GM12878 (cell line): ENCODE measurements at regions not wholly inside any gene's neighbourhood (a gene's known extent, or its start where the extent isn't known, plus 50 kb on each side); places are given as distances from the start of the nearest gene placed in this dataset.

Source experiments
- ATAC-seq: fragments of 200-7000 bp; cut with Tn5 transposase; 3 replicates; pipeline ENCODE4 v1.9.1; 2020; ENCODE audit warnings: mild to moderate bottlenecking, moderate library complexity
- BruUV-seq: library from RNA; stranded (reverse); fragments of 400-500 nt; replicated peaks from 2 replicates; lab custom pipeline; 2021; lab: Mats Ljungman, UMichigan
- CTCF ChIA-PET: fragments of 300-600 bp; sonication (Branson Sonifier 250); formaldehyde crosslinking; extraction: SDS; loops from one replicate; lab custom pipeline; 2021; ENCODE audit warnings: inconsistent platforms; lab: Yijun Ruan, JAX
- POLR2A ChIA-PET: fragments of 350-600 bp; formaldehyde crosslinking; extraction: SDS; loops from one replicate; lab custom pipeline; 2021; ENCODE audit warnings: inconsistent platforms; lab: Charles Lee
- RAD21 ChIA-PET: fragments of 300-600 bp; sonication (Branson Sonifier 250); formaldehyde crosslinking; loops from one replicate; lab custom pipeline; 2023; ENCODE audit warnings: antibody characterized with exemption; ENCODE audit not compliant: unreplicated experiment; lab: Charles Lee
- SMC1A ChIA-PET: fragments of 300-600 bp; sonication (Branson Sonifier 250); formaldehyde crosslinking; loops from one replicate; lab custom pipeline; 2023; ENCODE audit not compliant: unreplicated experiment, uncharacterized antibody; lab: Charles Lee
- DNase-seq: peaks from one replicate; pipeline ENCODE4 v3.0.0-alpha.2; 2011; ENCODE audit warnings: low read depth, low spot score
- FAIRE-seq: peaks from 3 replicates; lab custom pipeline; 2011; peaks lifted over from hg19 to GRCh38; lab: Jason Lieb, UNC
- H2AFZ ChIP-seq: 2 replicates; pipeline ENCODE4 v1.6.0; 2011; ENCODE audit warnings: low read depth, low read length, control low read depth; ENCODE audit not compliant: control insufficient read depth
- H3K27ac ChIP-seq: 2 replicates; pipeline ENCODE4 v1.5.1; 2011; ENCODE audit warnings: control low read depth; ENCODE audit not compliant: control insufficient read depth, insufficient read depth
- H3K27me3 ChIP-seq, 2 experiments: replicated peaks in 1 of 2; 2 replicates each; pipeline versions ENCODE4 v1.6.0 to v1.6.1; 2011; ENCODE audit warnings: low read length in 1 of 2; ENCODE audit not compliant: control insufficient read depth in 2 of 2, insufficient read depth in 2 of 2
- H3K36me3 ChIP-seq, 2 experiments: 2 replicates each; pipeline ENCODE4 v1.5.1; 2011; ENCODE audit warnings: low read length in 1 of 2; ENCODE audit not compliant: control insufficient read depth in 2 of 2, insufficient read depth in 2 of 2
- H3K4me1 ChIP-seq: 2 replicates; pipeline ENCODE4 v1.6.1; 2011; ENCODE audit warnings: mild to moderate bottlenecking, low read length, moderate library complexity, mixed read lengths; ENCODE audit not compliant: control insufficient read depth, insufficient read depth
- H3K4me2 ChIP-seq: 2 replicates; pipeline ENCODE4 v1.6.0; 2011; ENCODE audit warnings: control low read depth; ENCODE audit not compliant: control insufficient read depth, insufficient read depth
- H3K4me3 ChIP-seq: fragments of 200-600 bp; sonication (generic); 2 replicates; pipeline ENCODE4 v1.5.1; 2016
- H3K79me2 ChIP-seq: 2 replicates; pipeline ENCODE4 v1.6.0; 2011; ENCODE audit warnings: low read length; ENCODE audit not compliant: control insufficient read depth, insufficient read depth
- H3K9ac ChIP-seq: 2 replicates; pipeline ENCODE4 v1.8.0; 2011; ENCODE audit warnings: low read length, control low read depth, mixed read lengths; ENCODE audit not compliant: control insufficient read depth, insufficient read depth
- H3K9me3 ChIP-seq: replicated peaks from 3 replicates; pipeline ENCODE4 v1.5.1; 2011; ENCODE audit warnings: mild to moderate bottlenecking, low read length; ENCODE audit not compliant: control insufficient read depth, insufficient read depth
- H4K20me1 ChIP-seq: 2 replicates; pipeline ENCODE4 v1.6.0; 2011; ENCODE audit not compliant: control insufficient read depth, insufficient read depth
- HCFC1 ChIP-seq: fragments of 150-350 bp; IDR thresholded peaks from 2 replicates; pipeline ENCODE4 v1.6.1; 2014; ENCODE audit warnings: low read length
- IRF4 ChIP-seq: IDR thresholded peaks from 2 replicates; pipeline ENCODE4 v1.6.1; 2011; ENCODE audit warnings: low read depth, low read length
- NFYA ChIP-seq: IDR thresholded peaks from 2 replicates; pipeline ENCODE4 v1.6.1; 2011; ENCODE audit warnings: low read depth, mild to moderate bottlenecking, low read length, improper control_type of control experiment, borderline replicate concordance
- RCOR1 ChIP-seq: conservative IDR thresholded peaks from 2 replicates; pipeline ENCODE4 v1.6.1; 2012; ENCODE audit warnings: low read depth, low read length, improper control_type of control experiment
- RELA ChIP-seq: fragments of 450-650 bp; IDR thresholded peaks from 2 replicates; pipeline ENCODE4 v1.8.0; 2014; ENCODE audit warnings: borderline replicate concordance; ENCODE audit not compliant: partially characterized antibody
- SMAD5 ChIP-seq: IDR thresholded peaks from 2 replicates; pipeline ENCODE4 v1.6.1; 2016; ENCODE audit warnings: antibody characterized with exemption, low read depth
- SP1 ChIP-seq: IDR thresholded peaks from one replicate; pipeline ENCODE4 v1.6.1; 2011; ENCODE audit warnings: low read depth, low read length
- STAT1 ChIP-seq: fragments of 450-650 bp; conservative IDR thresholded peaks from 2 replicates; pipeline ENCODE4 v1.6.1; 2014; ENCODE audit warnings: antibody characterized with exemption, mild to moderate bottlenecking
- TCF12 ChIP-seq: IDR thresholded peaks from 2 replicates; pipeline ENCODE4 v1.6.1; 2011; ENCODE audit warnings: low read depth, mild to moderate bottlenecking, low read length
- WGBS: methylation state at CpG from one replicate; pipeline ENCODE4 v1.1.6; 2016; ENCODE audit warnings: low lambda C conversion rate; ENCODE audit not compliant: insufficient replicate concordance, insufficient coverage; ENCODE audit errors: missing lambda C conversion rate; 5-methylcytosine and 5-hydroxymethylcytosine counted together
- in situ Hi-C: fragments of 300-500 bp; cut with MboI; formaldehyde crosslinking; loops from 9 replicates; pipeline ENCODE4 v1.14.3; 2018; ENCODE audit warnings: mixed read lengths
- intact Hi-C: fragments of 100-400 bp; cut with micrococcal nuclease; formaldehyde crosslinking; loops from one replicate; pipeline ENCODE4 v1.14.2; 2022; ENCODE audit not compliant: unreplicated experiment
- TF ChIP-seq, protein P1 (sequence below): IDR thresholded peaks from 2 replicates; pipeline ENCODE4 v1.6.1; 2012; ENCODE audit warnings: low read depth, low read length, improper control_type of control experiment
- TF ChIP-seq, protein P2 (sequence below): fragments of 150-350 bp; IDR thresholded peaks from 2 replicates; pipeline ENCODE4 v1.6.1; 2016; ENCODE audit warnings: low read depth, low read length

DNA sequence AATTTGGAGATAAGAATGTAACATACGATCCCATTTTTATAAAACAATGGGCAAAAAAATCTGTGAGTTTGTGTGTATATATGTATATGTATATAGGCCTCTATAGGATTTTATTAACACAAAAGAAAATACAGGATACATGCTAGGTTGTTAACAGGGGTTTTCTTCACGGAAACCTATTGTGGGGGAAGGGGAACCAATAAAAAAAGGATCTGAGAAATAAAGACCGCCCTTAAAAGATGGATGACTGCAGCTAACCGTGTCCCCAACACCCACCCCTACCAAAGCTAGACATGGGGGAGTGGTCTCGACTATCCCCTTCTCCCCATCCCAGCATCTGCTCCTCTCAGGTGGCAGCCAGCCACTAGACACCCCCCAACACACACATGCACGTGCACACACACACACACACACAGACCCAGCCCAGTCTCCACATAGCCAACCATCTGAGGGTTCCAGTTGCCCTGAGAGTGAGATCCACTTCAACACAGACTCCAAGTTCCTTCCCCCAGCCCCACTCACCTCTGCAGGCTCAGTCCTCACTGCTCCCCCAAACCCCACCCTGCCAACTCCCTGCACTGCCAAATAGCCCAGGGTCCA is 132.9 kb downstream of the TPRA1 start:
- Histone ChIP-seq H3K27ac (no peak overlapping the region), H3K27me3 (peaks cover 12 to 16% of the 10 kb centered on the region in 2 experiments), H3K4me1 (no peaks in the 10 kb centered on the region), H3K4me2 (no peak overlapping the region), H4K20me1 (no peaks in the 10 kb centered on the region), H3K9me3 (no peaks in the 10 kb centered on the region), H3K4me3 (no peak overlapping the region), H3K79me2 (no peaks in the 10 kb centered on the region), H3K36me3 (no peaks in the 10 kb centered on the region), H3K9ac (no peak overlapping the region), H2AFZ (no peak overlapping the region)
- SMC1A ChIA-PET, result no interaction called here
- ATAC-seq, result no peak
- POLR2A ChIA-PET, result no interaction called here
- RAD21 ChIA-PET, result no interaction called here
- no TSS peak for BruUV-seq
- no peak for FAIRE-seq
- CTCF ChIA-PET, result no interaction called here
- WGBS, result 14% methylated on average over 6 of the region's 6 CpGs
- no peak for DNase-seq
- intact Hi-C loops, result loop anchor here (10.0 kb wide), 2 partner anchors 87 to 473 kb away; partner anchors contain the start of gene PLXNA1
- in situ Hi-C loops, result loop anchor here (5.0 kb wide), 1 partner anchor 780 kb away; no protein-coding TSS in a partner anchor
- TF ChIP-seq SMAD5 (no peak), IRF4 (no peak), RELA (no peak), NFYA (no peak), HCFC1 (no peak), STAT1 (no peak), RCOR1 (no peak), SP1 (no peak), TCF12 (no peak)
- TF ChIP-seq, protein P1, sequence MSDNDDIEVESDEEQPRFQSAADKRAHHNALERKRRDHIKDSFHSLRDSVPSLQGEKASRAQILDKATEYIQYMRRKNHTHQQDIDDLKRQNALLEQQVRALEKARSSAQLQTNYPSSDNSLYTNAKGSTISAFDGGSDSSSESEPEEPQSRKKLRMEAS, result no peak
- TF ChIP-seq, protein P2, sequence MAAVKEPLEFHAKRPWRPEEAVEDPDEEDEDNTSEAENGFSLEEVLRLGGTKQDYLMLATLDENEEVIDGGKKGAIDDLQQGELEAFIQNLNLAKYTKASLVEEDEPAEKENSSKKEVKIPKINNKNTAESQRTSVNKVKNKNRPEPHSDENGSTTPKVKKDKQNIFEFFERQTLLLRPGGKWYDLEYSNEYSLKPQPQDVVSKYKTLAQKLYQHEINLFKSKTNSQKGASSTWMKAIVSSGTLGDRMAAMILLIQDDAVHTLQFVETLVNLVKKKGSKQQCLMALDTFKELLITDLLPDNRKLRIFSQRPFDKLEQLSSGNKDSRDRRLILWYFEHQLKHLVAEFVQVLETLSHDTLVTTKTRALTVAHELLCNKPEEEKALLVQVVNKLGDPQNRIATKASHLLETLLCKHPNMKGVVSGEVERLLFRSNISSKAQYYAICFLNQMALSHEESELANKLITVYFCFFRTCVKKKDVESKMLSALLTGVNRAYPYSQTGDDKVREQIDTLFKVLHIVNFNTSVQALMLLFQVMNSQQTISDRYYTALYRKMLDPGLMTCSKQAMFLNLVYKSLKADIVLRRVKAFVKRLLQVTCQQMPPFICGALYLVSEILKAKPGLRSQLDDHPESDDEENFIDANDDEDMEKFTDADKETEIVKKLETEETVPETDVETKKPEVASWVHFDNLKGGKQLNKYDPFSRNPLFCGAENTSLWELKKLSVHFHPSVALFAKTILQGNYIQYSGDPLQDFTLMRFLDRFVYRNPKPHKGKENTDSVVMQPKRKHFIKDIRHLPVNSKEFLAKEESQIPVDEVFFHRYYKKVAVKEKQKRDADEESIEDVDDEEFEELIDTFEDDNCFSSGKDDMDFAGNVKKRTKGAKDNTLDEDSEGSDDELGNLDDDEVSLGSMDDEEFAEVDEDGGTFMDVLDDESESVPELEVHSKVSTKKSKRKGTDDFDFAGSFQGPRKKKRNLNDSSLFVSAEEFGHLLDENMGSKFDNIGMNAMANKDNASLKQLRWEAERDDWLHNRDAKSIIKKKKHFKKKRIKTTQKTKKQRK, result no peak
